HEK293 (cell line): ENCODE measurements at regions not wholly inside any gene's neighbourhood (a gene's known extent, or its start where the extent isn't known, plus 50 kb on each side); places are given as distances from the start of the nearest gene placed in this dataset.

ENCODE experiments used
- CTCF ChIP-seq: fragments of 450-650 bp; formaldehyde crosslinking; IDR thresholded peaks from 2 replicates; pipeline ENCODE4 v1.5.1; 2016; ENCODE audit warnings: missing biosample characterization, missing genetic modification characterization
- TCF7L2 ChIP-seq: IDR thresholded peaks from 2 replicates; pipeline ENCODE4 v1.6.1; 2011; ENCODE audit warnings: low read depth, mild to moderate bottlenecking, inconsistent platforms, low read length, moderate library complexity, borderline replicate concordance
- YY1 ChIP-seq: fragments of 450-650 bp; formaldehyde crosslinking; IDR thresholded peaks from 2 replicates; pipeline ENCODE4 v1.5.1; 2018; ENCODE audit warnings: missing biosample characterization, missing genetic modification characterization
- ZFP41 ChIP-seq: fragments of 450-650 bp; formaldehyde crosslinking; IDR thresholded peaks from 2 replicates; pipeline ENCODE4 v1.5.1; 2016; ENCODE audit warnings: missing biosample characterization, missing genetic modification characterization, borderline replicate concordance
- ZNF398 ChIP-seq: fragments of 450-650 bp; formaldehyde crosslinking; IDR thresholded peaks from 2 replicates; pipeline ENCODE4 v1.5.1; 2017; ENCODE audit warnings: missing biosample characterization, missing genetic modification characterization
- ZSCAN5A ChIP-seq: fragments of 450-650 bp; formaldehyde crosslinking; IDR thresholded peaks from 2 replicates; pipeline ENCODE4 v1.5.1; 2016; ENCODE audit warnings: missing biosample characterization, missing genetic modification characterization
- TF ChIP-seq, protein P1 (sequence below): sonication (generic); formaldehyde crosslinking; IDR thresholded peaks from 2 replicates; pipeline ENCODE4 v1.8.1; 2022; ENCODE audit warnings: mild to moderate bottlenecking, moderate library complexity, missing genetic modification reagents
- TF ChIP-seq, protein P2 (sequence below): fragments of 450-650 bp; formaldehyde crosslinking; IDR thresholded peaks from 2 replicates; pipeline ENCODE4 v1.5.1; 2016; ENCODE audit warnings: missing biosample characterization, missing genetic modification characterization, low read depth

- TF ChIP-seq TCF7L2 (no peak), ZSCAN5A (tag by site-specific recombination) (no peak), CTCF (tag by site-specific recombination) (no peak), ZNF398 (tag by site-specific recombination) (no peak), YY1 (no peak), ZFP41 (no peak)
- TF ChIP-seq, protein P1, sequence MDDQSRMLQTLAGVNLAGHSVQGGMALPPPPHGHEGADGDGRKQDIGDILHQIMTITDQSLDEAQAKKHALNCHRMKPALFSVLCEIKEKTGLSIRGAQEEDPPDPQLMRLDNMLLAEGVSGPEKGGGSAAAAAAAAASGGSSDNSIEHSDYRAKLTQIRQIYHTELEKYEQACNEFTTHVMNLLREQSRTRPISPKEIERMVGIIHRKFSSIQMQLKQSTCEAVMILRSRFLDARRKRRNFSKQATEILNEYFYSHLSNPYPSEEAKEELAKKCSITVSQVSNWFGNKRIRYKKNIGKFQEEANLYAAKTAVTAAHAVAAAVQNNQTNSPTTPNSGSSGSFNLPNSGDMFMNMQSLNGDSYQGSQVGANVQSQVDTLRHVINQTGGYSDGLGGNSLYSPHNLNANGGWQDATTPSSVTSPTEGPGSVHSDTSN (CRISPR knock-in tag) = no peak
- TF ChIP-seq, protein P2, sequence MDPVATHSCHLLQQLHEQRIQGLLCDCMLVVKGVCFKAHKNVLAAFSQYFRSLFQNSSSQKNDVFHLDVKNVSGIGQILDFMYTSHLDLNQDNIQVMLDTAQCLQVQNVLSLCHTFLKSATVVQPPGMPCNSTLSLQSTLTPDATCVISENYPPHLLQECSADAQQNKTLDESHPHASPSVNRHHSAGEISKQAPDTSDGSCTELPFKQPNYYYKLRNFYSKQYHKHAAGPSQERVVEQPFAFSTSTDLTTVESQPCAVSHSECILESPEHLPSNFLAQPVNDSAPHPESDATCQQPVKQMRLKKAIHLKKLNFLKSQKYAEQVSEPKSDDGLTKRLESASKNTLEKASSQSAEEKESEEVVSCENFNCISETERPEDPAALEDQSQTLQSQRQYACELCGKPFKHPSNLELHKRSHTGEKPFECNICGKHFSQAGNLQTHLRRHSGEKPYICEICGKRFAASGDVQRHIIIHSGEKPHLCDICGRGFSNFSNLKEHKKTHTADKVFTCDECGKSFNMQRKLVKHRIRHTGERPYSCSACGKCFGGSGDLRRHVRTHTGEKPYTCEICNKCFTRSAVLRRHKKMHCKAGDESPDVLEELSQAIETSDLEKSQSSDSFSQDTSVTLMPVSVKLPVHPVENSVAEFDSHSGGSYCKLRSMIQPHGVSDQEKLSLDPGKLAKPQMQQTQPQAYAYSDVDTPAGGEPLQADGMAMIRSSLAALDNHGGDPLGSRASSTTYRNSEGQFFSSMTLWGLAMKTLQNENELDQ (tag by site-specific recombination) = no peak
Measured at GRCh38 chr9:80410106-80410505, 838.3 kb downstream of the TLE4 start.
